AG04450 (cell line): ENCODE measurements at regions not wholly inside any gene's neighbourhood (a gene's known extent, or its start where the extent isn't known, plus 50 kb on each side); places are given as distances from the start of the nearest gene placed in this dataset.

Experiments
- CTCF ChIA-PET: fragments of 300-600, 350-600 bp; formaldehyde crosslinking; extraction: SDS; loops from one replicate; lab custom pipeline; 2022; ENCODE audit warnings: antibody characterized with exemption, inconsistent platforms; lab: Charles Lee
- POLR2A ChIA-PET: fragments of 350-600 bp; formaldehyde crosslinking; extraction: SDS; loops from one replicate; lab custom pipeline; 2021; ENCODE audit warnings: antibody characterized with exemption, inconsistent platforms; lab: Yijun Ruan, JAX
- DNase-seq: peaks from one replicate; pipeline ENCODE4 v3.0.0-alpha.2; 2011; ENCODE audit warnings: low read depth, low spot score
- H3K27ac ChIP-seq: one replicate; pipeline ENCODE4 v1.5.1; 2012; ENCODE audit warnings: low read depth, low read length, control low read depth
- H3K27me3 ChIP-seq: one replicate; pipeline ENCODE4 v1.6.0; 2012; ENCODE audit warnings: low read length; ENCODE audit not compliant: control insufficient read depth, insufficient read depth
- H3K4me3 ChIP-seq: 2 replicates; pipeline ENCODE4 v1.5.1; 2011; ENCODE audit warnings: mild to moderate bottlenecking, low read depth, low read length, control low read depth
- H3K9me3 ChIP-seq: 2 replicates; pipeline ENCODE4 v1.5.1; 2012; ENCODE audit warnings: low read length; ENCODE audit not compliant: control insufficient read depth, insufficient read depth
- CTCF ChIP-seq: IDR thresholded peaks from 2 replicates; pipeline ENCODE4 v1.5.1; 2011; ENCODE audit warnings: low read depth, low read length, control low read depth, inconsistent platforms

GRCh38 chr1:2856066-2856390, 54.5 kb upstream of the TTC34 start:
- DNase-seq, result no peak
- Histone ChIP-seq H3K27me3 (no peaks in the 10 kb centered on the region), H3K9me3 (peaks cover 81% of the 10 kb centered on the region), H3K4me3 (no peak overlapping the region), H3K27ac (no peak overlapping the region)
- POLR2A ChIA-PET, result no interaction called here
- CTCF ChIA-PET, result no interaction called here
- TF ChIP-seq CTCF, result no peak

- H3K27ac ChIP-seq, result no peak overlapping the region
- ChIA-PET CTCF (no interaction called here), POLR2A (interaction anchor here (0.6 kb wide), 1 partner anchor 477 kb away, joined by 3 read pairs; no protein-coding TSS in a partner anchor)
- no peak overlapping the region for H3K4me3 ChIP-seq
- no peak for TF ChIP-seq CTCF
- H3K27me3 ChIP-seq, result no peaks in the 10 kb centered on the region
- peaks cover 89% of the 10 kb centered on the region for H3K9me3 ChIP-seq
- no peak for DNase-seq
Measured at GRCh38 chr1:2856676-2857375, 55.3 kb upstream of the TTC34 start.

- CTCF ChIA-PET, result no interaction called here
- Histone ChIP-seq H3K27me3 (no peaks in the 10 kb centered on the region), H3K9me3 (peaks cover 96% of the 10 kb centered on the region), H3K4me3 (no peak overlapping the region), H3K27ac (no peak overlapping the region)
- no peak for TF ChIP-seq CTCF
- DNase-seq, result no peak
- POLR2A ChIA-PET, result interaction anchor here (0.6 kb wide), 1 partner anchor 476 kb away, joined by 3 read pairs; no protein-coding TSS in a partner anchor
Measured at GRCh38 chr1:2857521-2857920, 56.0 kb upstream of the TTC34 start.

- POLR2A ChIA-PET, result no interaction called here
- Histone ChIP-seq H3K27ac (no peak overlapping the region), H3K4me3 (no peak overlapping the region), H3K9me3 (peaks cover 100% of the 10 kb centered on the region), H3K27me3 (no peaks in the 10 kb centered on the region)
- CTCF ChIA-PET, result no interaction called here
- no peak for DNase-seq
- TF ChIP-seq CTCF, result no peak
Measured at GRCh38 chr1:2858676-2859075, 57.2 kb upstream of the TTC34 start.

- H3K27ac ChIP-seq, result no peak overlapping the region
- ChIA-PET CTCF (no interaction called here), POLR2A (no interaction called here)
- H3K4me3 ChIP-seq, result no peak overlapping the region
- H3K9me3 ChIP-seq, result peaks cover 100% of the 10 kb centered on the region
- no peaks in the 10 kb centered on the region for H3K27me3 ChIP-seq
- no peak for TF ChIP-seq CTCF
- DNase-seq, result no peak
Measured at GRCh38 chr1:2859219-2859880, 57.9 kb upstream of the TTC34 start.
